GM21381 (cell line): ENCODE measurements at regions not wholly inside any gene's neighbourhood (a gene's known extent, or its start where the extent isn't known, plus 50 kb on each side); places are given as distances from the start of the nearest gene placed in this dataset.
"Not testable (repeated sequence)": the region's sequence is repeated elsewhere in the genome, so short reads cannot be mapped to it uniquely, and the experiment has no call there.

Experiments used
- ATAC-seq: cut with Tn5 transposase; IDR thresholded peaks from one replicate; pipeline ENCODE4 v1.9.1; 2021; ENCODE audit warnings: mild to moderate bottlenecking, moderate library complexity; ENCODE audit not compliant: unreplicated experiment

DNA sequence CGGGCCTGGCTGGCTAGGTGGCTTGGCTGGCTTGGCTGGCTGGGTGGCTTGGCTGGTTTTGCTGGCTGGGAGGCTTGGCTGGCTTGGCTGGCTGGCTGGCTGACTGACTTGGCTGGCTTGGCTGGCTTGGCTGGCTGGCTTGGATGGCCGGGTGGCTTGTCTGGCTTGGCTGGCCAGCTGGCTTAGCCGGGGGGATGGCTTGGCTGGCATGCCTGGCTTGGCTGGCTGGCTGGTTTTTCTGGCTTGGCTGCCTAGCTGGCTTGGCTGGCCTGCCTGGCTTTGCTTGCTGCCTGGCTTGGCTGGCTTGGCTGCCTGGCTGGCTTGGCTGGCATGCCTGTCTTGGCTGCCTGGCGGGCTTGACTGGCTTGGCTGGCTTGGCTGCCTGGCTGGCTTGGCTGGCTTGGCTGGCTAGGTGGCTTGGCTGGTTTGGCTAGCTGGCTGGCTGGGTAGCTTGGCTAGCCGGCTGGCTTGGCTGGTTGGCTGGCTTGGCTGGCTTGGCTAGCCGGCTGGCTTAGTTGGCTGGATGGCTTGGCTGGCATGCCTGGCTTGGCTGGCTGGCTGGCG lies 2829.6 kb downstream of the RPIA start:
- ATAC-seq: not testable (repeated sequence)

DNA sequence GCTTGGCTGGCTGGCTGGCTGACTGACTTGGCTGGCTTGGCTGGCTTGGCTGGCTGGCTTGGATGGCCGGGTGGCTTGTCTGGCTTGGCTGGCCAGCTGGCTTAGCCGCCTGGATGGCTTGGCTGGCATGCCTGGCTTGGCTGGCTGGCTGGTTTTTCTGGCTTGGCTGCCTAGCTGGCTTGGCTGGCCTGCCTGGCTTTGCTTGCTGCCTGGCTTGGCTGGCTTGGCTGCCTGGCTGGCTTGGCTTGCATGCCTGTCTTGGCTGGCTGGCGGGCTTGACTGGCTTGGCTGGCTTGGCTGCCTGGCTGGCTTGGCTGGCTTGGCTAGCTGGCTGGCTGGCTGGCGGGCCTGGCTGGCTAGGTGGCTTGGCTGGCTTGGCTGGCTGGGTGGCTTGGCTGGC lies 2830.5 kb downstream of the RPIA start:
- not testable (repeated sequence) for ATAC-seq

DNA sequence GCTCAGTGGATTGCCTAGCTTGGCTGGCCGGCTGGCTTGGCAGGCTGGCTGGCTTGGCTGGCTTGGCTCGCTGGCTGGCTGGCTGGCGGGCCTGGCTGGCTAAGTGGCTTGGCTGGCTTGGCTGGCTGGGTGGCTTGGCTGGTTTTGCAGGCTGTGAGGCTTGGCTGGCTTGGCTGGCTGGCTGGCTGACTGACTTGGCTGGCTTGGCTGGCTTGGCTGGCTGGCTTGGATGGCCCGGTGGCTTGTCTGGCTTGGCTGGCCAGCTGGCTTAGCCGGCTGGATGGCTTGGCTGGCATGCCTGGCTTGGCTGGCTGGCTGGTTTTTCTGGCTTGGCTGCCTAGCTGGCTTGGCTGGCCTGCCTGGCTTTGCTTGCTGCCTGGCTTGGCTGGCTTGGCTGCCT lies 2831.4 kb downstream of the RPIA start:
- not testable (repeated sequence) for ATAC-seq

DNA sequence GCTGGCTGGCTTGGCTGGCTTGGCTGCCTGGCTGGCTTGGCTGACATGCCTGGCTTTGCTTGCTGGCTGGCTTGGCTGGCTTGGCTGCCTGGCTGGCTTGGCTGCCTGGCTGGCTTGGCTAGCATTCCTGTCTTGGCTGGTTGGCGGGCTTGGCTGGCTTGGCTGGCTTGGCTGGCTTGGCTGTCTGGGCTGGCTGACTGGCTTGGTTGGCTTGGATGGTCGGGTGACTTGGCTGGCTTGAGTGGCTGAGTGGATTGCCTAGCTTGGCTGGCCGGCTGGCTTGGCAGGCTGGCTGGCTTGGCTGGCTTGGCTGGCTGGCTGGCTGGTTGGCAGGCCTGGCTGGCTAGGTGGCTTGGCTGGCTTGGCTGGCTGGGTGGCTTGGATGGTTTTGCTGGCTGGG lies 2832.3 kb downstream of the RPIA start:
- ATAC-seq: not testable (repeated sequence)

DNA sequence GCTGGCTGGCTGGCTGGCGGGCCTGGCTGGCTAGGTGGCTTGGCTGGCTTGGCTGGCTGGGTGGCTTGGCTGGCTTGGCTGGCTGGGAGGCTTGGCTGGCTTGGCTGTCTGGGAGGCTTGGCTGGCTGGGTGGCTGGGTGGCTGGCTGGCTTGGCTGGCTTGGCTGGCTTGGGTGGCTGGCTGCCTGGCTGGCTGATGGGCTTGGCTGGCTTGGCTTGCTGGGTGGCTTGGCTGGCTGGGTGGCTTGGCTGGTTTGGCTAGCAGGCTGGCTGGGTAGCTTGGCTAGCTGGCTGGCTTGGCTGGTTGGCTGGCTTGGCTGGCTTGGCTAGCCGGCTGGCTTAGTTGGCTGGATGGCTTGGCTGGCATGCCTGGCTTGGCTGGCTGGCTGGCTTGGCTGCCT lies 2834.1 kb downstream of the RPIA start:
- not testable (repeated sequence) for ATAC-seq

DNA sequence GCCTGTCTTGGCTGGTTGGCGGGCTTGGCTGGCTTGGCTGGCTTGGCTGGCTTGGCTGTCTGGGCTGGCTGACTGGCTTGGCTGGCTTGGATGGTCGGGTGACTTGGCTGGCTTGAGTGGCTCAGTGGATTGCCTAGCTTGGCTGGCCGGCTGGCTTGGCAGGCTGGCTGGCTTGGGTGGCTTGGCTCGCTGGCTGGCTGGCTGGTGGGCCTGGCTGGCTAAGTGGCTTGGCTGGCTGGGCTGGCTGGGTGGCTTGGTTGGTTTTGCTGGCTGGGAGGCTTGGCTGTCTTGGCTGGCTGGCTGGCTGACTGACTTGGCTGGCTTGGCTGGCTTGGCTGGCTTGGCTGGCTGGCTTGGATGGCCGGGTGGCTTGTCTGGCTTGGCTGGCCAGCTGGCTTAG lies 2834.6 kb downstream of the RPIA start:
- not testable (repeated sequence) for ATAC-seq

DNA sequence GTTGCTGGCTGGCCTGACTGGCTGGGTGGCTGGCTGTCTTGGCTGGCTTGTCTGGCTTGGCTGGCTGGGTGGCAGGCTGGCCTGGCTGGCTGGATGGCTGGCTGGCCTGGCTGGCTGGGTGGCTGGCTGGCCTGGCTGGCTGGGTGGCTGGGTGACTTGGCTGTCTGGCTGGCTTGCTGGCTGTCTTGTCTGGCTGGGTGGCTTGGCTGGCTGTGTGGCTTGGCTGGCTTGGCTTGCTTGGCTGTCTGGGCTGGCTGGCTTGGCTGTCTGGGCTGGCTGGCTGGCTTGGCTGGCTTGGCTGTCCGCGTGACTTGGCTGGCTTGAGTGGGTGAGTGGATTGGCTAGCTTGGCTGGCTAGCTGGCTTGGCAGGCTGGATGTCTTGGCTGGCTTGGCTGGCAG lies 2835.6 kb downstream of the RPIA start:
- not testable (repeated sequence) for ATAC-seq

DNA sequence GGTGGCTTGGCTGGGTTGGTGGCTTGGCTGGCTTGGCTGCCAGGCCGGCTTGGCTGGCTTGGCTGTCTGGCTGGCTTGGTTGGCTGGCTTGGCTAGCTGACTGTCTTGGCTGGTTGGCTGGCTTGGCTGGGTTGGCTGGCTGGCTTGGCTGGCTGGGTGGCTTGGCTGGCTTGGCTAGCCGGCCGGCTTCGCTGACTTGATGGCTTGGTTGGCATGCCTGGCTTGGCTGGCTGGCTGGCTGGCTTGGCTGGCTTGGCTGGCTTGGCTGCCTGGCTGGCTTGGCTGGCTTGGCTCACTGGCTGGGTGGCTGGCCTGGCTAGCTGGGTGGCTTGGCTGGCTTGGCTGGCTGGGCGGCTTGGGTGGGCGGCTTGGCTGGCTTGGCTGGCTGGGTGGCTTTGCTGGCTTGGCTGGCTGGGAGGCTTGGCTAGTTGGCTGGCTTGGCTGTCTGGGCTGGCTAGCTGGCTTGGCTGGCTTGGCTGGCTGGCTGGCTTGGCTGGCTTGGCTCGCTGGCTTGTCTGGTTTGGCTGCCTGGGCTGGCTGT lies 2836.1 kb downstream of the RPIA start:
- ATAC-seq: not testable (repeated sequence)

DNA sequence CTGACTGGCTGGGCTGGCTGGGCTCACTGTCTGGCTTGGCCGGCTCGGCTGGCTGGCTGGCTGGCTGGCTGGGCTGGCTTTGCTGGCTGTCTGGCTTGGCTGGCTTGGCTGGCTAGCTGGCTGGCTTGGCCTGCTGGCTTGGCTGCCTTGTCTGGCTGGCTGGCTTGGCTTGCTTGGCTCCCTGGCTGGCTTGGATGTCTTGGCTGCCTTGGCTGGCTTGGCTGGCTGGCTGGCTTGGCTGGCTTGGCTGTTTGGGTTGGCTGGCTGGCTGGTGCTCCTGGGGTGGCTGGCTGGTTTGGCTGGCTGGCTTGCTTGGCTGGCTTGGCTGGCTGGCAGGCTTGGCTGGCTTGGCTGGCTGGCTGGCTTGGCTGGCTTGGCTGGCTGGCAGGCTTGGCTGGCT lies 2836.9 kb downstream of the RPIA start:
- ATAC-seq: not testable (repeated sequence)

DNA sequence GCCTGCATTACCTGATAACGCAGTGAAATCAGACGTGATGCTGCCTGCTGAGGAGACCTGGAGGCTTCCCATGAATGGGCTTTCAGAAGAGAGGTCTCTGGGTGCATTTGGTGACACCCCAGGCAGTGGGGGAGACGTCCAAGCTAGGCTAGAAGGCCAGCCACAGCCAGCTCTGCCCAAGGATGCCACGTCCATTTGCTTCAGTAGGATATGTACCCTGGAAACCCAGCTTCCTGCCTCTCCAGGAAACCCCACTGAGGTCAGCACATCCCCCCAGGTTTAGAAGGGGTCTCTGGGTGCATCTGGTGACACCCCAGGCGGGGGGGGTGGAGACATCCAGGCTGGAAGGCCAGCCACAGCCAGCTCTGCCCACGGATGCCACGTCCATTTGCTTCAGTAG lies 2844.6 kb downstream of the RPIA start:
- ATAC-seq: not testable (repeated sequence)

DNA sequence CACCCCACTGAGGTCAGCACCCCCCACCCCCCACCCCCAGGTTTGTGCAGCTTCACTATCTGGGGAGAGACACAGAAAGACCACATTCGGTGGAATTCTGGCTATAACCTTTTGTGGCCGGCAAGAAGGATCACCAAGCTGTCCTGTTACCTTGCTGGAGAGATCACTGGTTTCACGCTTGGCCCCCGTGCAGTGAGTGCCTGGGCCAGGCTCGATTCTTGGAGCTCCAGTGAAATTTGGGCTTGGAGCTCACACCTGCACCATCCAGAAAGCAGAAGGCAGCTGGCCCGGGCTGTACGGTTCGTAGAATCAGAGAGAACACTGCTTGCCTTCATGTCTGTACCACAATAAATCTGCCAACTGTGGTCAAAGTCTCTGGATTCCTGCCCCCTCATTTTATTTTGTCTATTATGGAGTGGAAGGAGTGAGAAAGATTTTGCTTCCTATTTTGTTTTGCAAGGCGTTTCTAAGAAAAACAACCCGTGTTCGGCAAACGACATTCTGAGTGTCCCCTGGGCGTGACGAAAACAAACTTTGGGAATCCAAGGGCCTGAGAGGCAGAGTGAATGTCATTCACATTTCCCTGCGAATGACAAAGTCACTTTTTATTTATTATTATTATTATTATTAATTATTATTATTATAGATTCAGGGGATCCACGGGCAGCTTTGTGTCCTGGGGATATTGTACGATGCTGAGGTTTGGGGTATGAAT lies 2845.2 kb downstream of the RPIA start:
- not testable (repeated sequence) for ATAC-seq

DNA sequence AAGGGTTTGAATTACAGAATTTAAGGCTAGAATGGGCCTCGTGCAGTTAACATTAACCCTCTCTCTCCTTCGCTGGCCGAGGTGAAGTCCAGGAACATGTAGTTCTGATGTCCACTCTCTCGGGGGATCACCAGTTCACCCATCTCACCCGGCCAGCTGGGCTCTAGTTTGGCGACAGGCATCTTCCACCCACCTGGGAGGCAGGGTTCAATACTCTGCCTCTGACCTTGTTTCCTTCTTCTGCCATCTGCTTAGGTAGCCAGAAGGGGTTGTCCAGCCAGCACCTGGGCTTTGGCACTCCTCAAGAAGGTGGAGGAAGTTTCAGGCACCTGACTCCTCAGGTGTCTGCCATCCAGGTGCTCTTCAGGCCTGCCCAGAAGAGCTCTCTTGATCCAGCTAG lies 2857.8 kb downstream of the RPIA start:
- not testable (repeated sequence) for ATAC-seq

DNA sequence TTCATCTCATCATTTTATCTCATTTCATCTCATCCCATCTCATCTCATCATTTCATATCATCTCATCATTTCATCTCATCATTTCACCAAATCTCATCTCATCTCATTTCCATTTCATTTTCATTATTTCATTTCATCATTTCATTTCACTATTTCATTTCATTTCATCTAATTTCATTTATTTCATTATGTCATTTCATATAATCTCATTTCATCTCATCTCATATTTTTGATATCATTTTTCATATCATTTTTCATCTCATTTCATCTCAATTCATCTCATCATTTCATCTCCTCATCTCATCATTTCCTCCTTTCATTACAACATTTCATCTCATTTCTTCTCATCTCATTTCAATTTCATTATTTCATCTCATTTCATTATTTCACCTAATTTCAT lies 2866.8 kb downstream of the RPIA start:
- ATAC-seq: not testable (repeated sequence)

DNA sequence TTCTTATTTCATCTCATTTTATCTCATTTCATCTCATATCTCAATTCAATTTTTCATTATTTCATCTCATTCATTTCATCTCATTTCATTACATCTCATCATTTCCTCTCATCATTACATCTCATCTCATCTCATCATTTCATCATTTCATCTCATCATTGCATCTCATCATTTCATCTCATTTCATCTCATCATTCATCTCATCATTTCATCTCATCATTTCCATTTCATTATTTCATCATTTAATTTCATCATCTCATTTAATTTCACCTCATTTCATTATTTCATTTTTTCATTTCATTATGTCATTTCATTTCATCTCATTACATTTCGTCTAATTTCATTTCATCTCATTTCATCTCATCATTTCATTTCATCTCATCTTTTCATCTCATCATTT lies 2867.8 kb downstream of the RPIA start:
- ATAC-seq: not testable (repeated sequence)

DNA sequence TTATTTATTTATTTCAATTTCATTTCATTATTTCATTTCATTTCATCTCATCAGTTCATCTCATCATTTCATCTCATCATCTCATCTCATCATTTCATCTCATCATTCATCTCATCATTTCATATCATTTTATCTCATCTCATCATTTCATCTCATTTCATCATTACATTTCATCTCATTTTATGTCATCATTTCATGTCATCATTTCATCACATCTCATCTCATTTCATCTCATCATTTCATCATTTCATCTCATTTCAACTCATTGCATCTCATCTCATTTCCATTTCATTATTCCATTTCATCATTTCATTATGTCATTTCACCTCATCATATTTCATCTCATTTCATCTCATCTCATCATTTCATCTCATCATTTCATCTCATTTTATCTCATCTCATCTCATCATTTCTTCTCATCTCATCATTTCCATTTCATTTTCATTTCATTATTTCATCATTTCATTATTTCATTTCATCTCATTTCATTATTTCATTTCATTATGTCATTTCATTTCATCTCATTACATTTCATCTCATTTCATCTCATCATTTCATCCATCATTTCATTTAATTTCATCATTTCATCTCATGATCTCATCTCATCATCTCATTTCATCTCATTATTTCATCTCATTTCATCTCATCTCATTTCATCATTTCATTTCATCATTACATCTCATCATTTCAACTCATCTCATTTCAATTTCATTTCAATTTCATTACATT lies 2868.6 kb downstream of the RPIA start:
- not testable (repeated sequence) for ATAC-seq

DNA sequence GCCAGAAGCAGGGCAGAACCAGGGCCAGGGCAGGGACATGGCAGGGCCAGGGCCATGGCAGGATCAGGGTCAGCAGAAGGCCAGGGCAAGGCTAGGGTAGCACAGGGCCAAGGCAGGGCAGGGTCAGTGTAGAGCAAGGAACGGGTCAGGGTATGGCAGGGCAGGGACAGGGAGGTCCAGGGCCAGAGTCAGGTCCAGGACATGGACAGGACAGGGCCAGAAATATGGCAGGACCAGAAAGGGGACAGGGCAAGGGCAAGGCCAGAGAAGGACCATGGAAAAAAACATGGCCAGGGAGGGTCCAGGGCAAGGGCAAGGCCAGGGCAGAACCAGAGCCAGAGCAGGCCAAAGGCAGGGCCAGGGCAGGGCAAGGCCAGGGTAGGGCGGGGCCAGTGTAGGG lies 2870.7 kb downstream of the RPIA start:
- ATAC-seq: not testable (repeated sequence)

DNA sequence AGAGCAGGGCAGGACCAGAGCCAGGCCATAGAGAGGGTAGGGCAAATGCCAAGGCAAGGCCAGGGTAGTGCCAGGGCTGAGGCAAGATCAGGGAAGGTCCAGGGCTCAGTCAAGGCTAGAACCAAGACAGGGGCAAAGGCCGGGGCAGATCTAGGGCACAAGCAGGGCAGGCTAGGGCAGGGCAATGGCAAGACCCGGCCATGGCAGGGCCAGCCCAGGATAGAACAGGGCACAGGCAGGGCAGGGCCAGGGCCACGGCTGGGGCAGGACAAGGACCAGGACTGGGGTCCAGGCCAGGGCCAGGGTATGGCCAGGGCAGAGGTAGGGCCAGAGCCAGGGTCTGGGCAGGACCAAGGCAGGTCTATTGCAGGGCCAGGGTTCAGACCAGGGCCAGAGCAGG lies 2873.2 kb downstream of the RPIA start:
- not testable (repeated sequence) for ATAC-seq

DNA sequence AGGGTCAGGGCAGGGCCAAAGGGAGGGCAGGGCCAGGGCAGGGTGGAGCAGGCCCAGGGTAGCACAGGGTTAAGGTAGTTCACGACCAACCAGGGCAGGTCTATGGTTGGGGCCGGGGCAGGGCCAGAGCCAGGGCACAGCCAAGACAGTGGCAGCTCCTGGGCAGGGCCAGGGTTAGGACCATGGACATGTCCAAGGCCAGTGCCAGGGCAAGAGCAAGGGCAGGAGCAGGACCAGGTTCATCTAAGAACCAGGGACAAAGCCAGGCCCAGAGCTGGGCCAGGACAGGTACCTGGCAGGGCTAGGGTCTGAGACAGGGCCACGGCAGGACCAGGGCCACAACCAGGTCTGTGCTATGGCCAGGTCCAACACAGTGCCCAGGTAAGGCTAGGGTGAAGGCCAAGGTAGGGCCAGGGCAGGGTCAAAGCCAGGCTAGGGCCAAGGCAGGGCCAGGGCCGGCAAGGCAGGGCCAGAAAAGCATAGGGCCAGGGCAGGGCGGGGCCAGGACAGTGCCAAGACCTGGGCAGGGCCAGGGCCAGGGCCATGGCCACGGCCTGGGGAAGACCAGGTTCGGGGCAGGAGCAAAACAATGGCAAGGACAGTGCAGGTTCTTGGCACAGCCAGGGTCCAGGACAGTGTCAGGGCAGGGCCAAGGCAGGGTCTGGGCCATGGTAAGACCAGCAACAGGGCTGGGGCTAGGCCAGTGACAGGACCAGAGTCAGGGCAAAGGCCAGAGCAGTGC lies 2874.4 kb downstream of the RPIA start:
- not testable (repeated sequence) for ATAC-seq

DNA sequence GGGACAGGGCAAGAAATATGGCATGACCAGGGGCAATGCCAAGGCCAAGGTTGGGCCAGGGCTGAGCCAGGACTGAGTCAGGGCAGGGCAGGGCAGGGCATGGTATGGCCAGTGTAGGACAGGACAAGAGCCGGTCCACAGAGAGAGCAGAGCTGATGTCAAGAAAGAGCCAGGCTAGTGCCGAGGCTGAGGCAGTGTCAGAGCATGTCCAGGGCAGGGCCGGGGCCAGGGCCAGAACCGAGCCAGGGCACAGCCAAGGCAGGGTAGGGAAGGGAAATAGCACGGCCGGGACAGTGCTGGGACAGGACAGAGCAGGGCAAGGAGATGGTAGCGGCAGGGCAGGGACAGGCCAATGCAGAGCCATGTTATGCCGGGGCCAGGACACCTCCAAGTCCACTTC lies 2875.1 kb downstream of the RPIA start:
- not testable (repeated sequence) for ATAC-seq

DNA sequence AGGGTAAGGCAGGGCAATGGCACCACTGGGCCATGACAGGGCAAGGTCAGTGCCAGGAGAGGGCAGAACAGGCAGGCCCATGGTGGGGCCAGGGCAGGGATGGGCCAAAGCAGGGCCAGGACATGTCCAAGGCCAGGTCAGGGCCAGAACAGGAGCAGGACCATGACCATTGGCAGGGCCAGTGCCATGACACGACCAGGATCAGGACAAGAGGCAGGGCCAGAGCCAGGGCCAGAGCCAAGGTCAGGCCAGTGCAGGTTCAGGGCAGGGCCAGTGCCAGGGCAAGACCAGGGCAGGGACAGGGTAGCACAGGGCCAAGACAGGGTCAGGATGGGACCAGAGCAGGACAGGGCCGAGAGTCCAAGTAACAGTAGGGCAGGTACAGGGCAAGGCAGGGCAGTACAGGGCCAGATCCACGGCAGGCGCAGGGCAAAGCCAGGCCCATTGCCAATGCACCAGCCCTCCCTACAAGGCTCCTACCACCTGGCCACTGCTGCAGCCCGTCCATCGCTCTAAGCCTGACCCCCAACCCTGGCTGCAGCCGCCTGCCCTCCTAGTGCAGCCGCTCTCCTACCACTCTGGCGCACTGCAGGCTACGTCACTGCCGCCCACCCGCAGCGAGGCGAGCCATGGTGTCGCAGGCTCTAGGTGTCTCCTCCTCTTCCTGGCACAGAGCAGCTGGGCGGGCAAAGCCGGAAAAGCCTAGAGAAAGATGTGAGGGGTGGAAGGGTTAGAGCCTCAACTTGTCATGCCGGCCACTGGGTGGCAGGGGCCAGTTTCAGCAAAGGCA lies 2876.3 kb downstream of the RPIA start:
- not testable (repeated sequence) for ATAC-seq
